ENCODE measurements at regions not wholly inside any gene's neighbourhood (a gene's known extent, or its start where the extent isn't known, plus 50 kb on each side); places are given as distances from the start of the nearest gene placed in this dataset.
"Not testable (repeated sequence)": the region's sequence is repeated elsewhere in the genome, so short reads cannot be mapped to it uniquely, and the experiment has no call there.

GRCh38 chr15:32227410-32228114 is 175.5 kb downstream of the GOLGA8K start:
- DNase-seq (ENCODE audit: low read depth, low spot score); H4K20me1 ChIP-seq (ENCODE audit: control insufficient read depth, insufficient read depth); CTCF ChIA-PET; H3K9me3 ChIP-seq (replicated peaks; ENCODE audit: control insufficient read depth, insufficient read depth, low read length); ATAC-seq; in situ Hi-C loops (cut with MboI); H2AFZ ChIP-seq (ENCODE audit: control insufficient read depth, low read depth, low read length); RAD21 ChIA-PET (ENCODE audit: unreplicated experiment); H3K79me2 ChIP-seq (ENCODE audit: control insufficient read depth, insufficient read depth, low read length); H3K4me2 ChIP-seq (ENCODE audit: control insufficient read depth, insufficient read depth); H3K4me3 ChIP-seq; SMC1A ChIA-PET (ENCODE audit: uncharacterized antibody, unreplicated experiment); intact Hi-C loops (cut with micrococcal nuclease; ENCODE audit: unreplicated experiment); H3K27me3 ChIP-seq (replicated peaks in 1 of 2; ENCODE audit: control insufficient read depth in 2 of 2, insufficient read depth in 2 of 2, low read length in 1 of 2); BruUV-seq (replicated peaks); H3K9ac ChIP-seq (ENCODE audit: control insufficient read depth, insufficient read depth, low read length); H3K4me1 ChIP-seq (ENCODE audit: control insufficient read depth, insufficient read depth, low read length); H3K27ac ChIP-seq (ENCODE audit: control insufficient read depth, insufficient read depth); H3K36me3 ChIP-seq (ENCODE audit: control insufficient read depth in 2 of 2, insufficient read depth in 2 of 2, low read length in 1 of 2); POLR2A ChIA-PET: not testable (repeated sequence)
- 0% methylated on average over 2 of the region's 2 CpGs for WGBS (ENCODE audit: insufficient coverage, insufficient replicate concordance, low lambda C conversion rate, missing lambda C conversion rate)
- peak; percentile 52 for FAIRE-seq

- Histone ChIP-seq H3K27me3 (replicated peaks in 1 of 2; ENCODE audit: control insufficient read depth in 2 of 2, insufficient read depth in 2 of 2, low read length in 1 of 2) (no peaks in the 10 kb centered on the region), H3K4me2 (ENCODE audit: control insufficient read depth, insufficient read depth) (no peak overlapping the region), H3K4me3 (no peak overlapping the region), H3K4me1 (ENCODE audit: control insufficient read depth, insufficient read depth, low read length) (no peaks in the 10 kb centered on the region), H3K9me3 (replicated peaks; ENCODE audit: control insufficient read depth, insufficient read depth, low read length) (no peaks in the 10 kb centered on the region), H4K20me1 (ENCODE audit: control insufficient read depth, insufficient read depth) (no peaks in the 10 kb centered on the region), H2AFZ (ENCODE audit: control insufficient read depth, low read depth, low read length) (no peak overlapping the region), H3K9ac (ENCODE audit: control insufficient read depth, insufficient read depth, low read length) (no peak overlapping the region), H3K27ac (ENCODE audit: control insufficient read depth, insufficient read depth) (no peak overlapping the region), H3K79me2 (ENCODE audit: control insufficient read depth, insufficient read depth, low read length) (no peaks in the 10 kb centered on the region), H3K36me3 (ENCODE audit: control insufficient read depth in 2 of 2, insufficient read depth in 2 of 2, low read length in 1 of 2) (no peaks in the 10 kb centered on the region)
- in situ Hi-C loops (cut with MboI): no loop called here
- TF ChIP-seq CHD4 (IDR thresholded peaks at IDR 0.05) (no peak), RELB (IDR thresholded peaks at IDR 0.05; ENCODE audit: low read depth) (no peak), NRF1 (conservative IDR thresholded peaks at IDR 0.05; ENCODE audit: low read depth, low read length) (no peak), ZNF24 (IDR thresholded peaks at IDR 0.05) (no peak), SREBF2 (IDR thresholded peaks at IDR 0.05; ENCODE audit: low read length) (no peak), POLR2AphosphoS5 (IDR thresholded peaks at IDR 0.05; ENCODE audit: low read length) (no peak), RFX5 (IDR thresholded peaks at IDR 0.05; ENCODE audit: low read depth, low read length) (no peak), NR2C1 (IDR thresholded peaks at IDR 0.05) (no peak), NFYB (IDR thresholded peaks at IDR 0.05; ENCODE audit: insufficient read depth, low read depth, low read length) (no peak), CTCF (IDR thresholded peaks at IDR 0.05 in 2 of 3, conservative IDR thresholded peaks at IDR 0.05 in 1 of 3; ENCODE audit: control insufficient read depth in 2 of 3, extremely low read depth in 1 of 3, insufficient read depth in 1 of 3, low read depth in 3 of 3, low read length in 3 of 3) (no peak), GABPA (IDR thresholded peaks at IDR 0.05; ENCODE audit: low read depth) (no peak), FOS (IDR thresholded peaks at IDR 0.05; ENCODE audit: borderline replicate concordance, extremely low read depth, insufficient read length) (no peak), RAD51 (IDR thresholded peaks at IDR 0.05) (no peak), KAT2A (conservative IDR thresholded peaks at IDR 0.05; ENCODE audit: control insufficient read depth, low read depth, low read length) (no peak)
- BruUV-seq (replicated peaks): no TSS peak
- DNase-seq (ENCODE audit: low read depth, low spot score) (no peak), ATAC-seq (no peak), FAIRE-seq (no peak)
- SMC1A ChIA-PET (ENCODE audit: uncharacterized antibody, unreplicated experiment): no interaction called here
- CTCF ChIA-PET: no interaction called here
- POLR2A ChIA-PET: no interaction called here
- RAD21 ChIA-PET (ENCODE audit: unreplicated experiment): no interaction called here
- 0% methylated on average over 1 of the region's 1 CpG for WGBS (ENCODE audit: insufficient coverage, insufficient replicate concordance, low lambda C conversion rate, missing lambda C conversion rate)
- intact Hi-C loops (cut with micrococcal nuclease; ENCODE audit: unreplicated experiment): no loop called here
These were observed 180.4 kb downstream of the GOLGA8K start for GRCh38 chr15:32222716-32223115.

All from GM12878 (cell line).